GM12892 (cell line): ENCODE measurements at regions not wholly inside any gene's neighbourhood (a gene's known extent, or its start where the extent isn't known, plus 50 kb on each side); places are given as distances from the start of the nearest gene placed in this dataset.

Source experiments
- DNase-seq: peaks from one replicate; pipeline ENCODE4 v3.0.0; 2011; ENCODE audit not compliant: insufficient read length
- FAIRE-seq: peaks from 2 replicates; lab custom pipeline; 2011; peaks lifted over from hg19 to GRCh38; lab: Jason Lieb, UNC
- POLR2A ChIP-seq: IDR thresholded peaks from 2 replicates; pipeline ENCODE4 v1.6.1; 2011; ENCODE audit warnings: low read depth, low read length, control low read depth
- POLR2AphosphoS5 ChIP-seq: IDR thresholded peaks from 2 replicates; pipeline ENCODE4 v1.6.1; 2011; ENCODE audit warnings: low read depth, low read length, control low read depth
- TAF1 ChIP-seq: IDR thresholded peaks from 2 replicates; pipeline ENCODE4 v1.6.1; 2011; ENCODE audit warnings: low read depth, mild to moderate bottlenecking, control low read depth, low read length, borderline replicate concordance

DNA sequence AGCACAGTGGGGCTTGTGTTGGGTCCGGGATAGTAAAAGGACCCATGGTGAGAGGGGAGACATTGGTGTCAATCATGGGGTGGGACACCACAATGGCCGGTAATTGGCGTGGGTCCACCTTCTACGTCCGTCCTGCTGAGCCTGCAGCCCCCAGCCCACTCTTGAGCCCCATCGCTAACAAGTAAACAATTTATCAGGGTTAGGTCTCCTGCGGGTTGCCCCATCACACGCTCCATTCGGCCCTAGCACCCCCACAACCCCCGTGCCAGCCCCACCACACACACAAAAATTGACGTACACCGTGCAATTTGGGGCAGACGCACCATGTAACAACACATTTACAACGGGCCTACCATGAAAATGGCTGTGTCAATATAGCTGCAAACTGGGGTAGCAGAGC is 86.5 kb upstream of the HTATIP2 start:
- DNase-seq (no peak), FAIRE-seq (no peak)
- TF ChIP-seq POLR2AphosphoS5 (no peak), POLR2A (no peak), TAF1 (no peak)

DNA sequence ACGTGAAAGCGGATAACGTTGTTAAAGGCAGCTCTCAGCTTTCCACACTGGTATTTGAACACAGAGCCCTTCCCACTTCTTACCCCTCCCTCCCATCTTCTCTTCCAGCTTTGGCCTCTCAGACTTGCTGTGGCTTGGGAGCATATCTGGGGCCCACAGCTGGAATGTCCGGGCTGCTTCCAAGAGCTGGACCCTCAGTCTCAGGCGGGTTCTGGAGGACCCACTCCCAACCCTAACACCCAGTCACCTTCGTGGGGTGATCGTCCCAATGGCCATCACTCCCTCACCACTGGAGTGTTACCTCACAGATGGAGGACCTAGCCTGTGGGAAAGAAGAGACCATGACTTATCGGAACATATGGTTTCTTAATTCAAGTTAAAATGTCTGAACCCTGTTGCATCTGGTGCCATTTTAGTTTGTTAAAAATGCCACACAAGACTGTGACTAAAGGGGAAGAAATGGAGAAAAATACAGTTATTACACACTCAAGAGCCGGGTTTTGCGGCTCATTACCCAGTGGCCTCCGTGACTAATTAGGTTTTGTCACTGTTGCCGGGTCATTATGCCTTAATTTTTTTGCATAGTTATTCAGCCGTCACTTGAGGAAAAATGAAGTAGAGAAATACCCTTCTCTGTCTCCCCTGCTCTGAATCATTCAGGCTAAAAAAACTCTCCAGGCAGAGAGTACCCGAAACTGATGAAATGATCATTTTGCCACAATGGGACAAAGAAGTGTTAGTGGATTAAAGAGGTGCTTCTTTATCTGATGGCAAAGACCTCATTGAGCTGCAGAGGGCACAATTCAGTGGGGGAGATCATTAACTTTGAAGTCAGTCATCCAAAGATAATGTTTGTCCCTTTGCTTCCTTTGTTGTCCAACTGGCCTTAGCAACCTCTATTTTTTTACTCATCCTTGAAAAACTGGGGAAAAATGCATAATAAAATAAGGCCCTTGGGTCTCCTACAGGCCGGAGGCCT is 87.2 kb upstream of the HTATIP2 start:
- no peak for TF ChIP-seq POLR2AphosphoS5
- TF ChIP-seq POLR2A: no peak
- no peak for TF ChIP-seq TAF1
- DNase-seq (no peak), FAIRE-seq (no peak)

DNA sequence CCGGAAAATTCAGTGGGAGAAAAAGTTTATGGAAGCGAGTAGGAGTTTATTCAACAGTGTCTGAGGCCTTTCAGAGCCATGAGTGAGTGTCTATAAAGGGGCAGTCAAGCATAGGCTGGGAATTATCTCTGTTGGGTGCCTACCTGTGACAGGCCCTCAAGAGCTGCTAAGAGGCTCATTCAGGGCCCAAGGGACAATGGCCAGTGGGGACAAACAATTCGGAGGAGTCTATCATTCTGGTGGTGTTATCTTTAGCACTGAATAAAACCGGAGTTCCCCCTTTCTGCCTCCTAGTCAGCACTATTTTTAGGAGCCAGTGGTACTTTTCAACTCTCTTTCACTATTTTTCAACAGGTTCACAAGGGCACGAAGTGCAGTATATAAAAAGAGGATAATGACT is 89.5 kb upstream of the HTATIP2 start:
- no peak for DNase-seq
- FAIRE-seq: no peak
- TF ChIP-seq POLR2AphosphoS5 (no peak), POLR2A (no peak), TAF1 (no peak)

DNA sequence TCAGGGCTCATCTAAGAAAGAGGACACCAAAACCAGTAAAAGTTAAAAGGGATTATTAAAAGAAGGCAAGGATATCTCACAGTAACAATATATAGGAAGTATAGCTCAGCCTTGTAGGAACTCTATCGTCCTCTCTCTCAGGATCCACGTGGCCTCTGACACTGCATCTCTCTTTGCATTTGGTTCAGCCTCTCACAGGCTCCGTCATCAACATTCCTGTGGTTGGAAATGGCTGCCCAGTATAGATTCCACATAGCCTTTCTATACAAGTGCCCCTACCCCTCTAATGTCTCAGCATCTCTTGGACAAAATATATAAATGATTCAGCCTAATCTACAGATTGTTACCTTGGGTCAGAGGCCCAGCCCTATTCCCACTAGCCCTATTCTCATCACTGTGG is 101.3 kb upstream of the DBX1 start:
- TF ChIP-seq TAF1: no peak
- TF ChIP-seq POLR2AphosphoS5: no peak
- no peak for TF ChIP-seq POLR2A
- DNase-seq (no peak), FAIRE-seq (no peak)

DNA sequence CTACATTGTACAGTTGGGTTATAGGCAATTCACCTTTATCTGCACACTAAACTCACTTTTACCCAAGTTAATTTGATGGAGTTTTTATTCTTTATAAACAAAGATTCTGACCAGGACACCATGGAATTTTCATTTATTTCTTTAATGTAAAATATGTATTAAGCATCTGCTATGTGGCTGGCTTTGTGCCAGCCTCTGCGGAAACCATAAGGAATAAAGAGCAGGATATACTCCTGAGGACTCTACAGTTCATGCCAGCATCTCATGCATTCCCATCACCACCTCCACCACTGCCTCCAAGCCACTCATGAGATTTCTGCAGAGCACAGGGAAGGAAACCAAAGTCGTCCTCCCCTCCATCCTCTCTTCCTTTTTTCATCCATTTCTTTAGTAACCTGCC is 100.0 kb upstream of the DBX1 start:
- TF ChIP-seq POLR2AphosphoS5: no peak
- no peak for TF ChIP-seq POLR2A
- no peak for TF ChIP-seq TAF1
- no peak for DNase-seq
- FAIRE-seq: no peak

DNA sequence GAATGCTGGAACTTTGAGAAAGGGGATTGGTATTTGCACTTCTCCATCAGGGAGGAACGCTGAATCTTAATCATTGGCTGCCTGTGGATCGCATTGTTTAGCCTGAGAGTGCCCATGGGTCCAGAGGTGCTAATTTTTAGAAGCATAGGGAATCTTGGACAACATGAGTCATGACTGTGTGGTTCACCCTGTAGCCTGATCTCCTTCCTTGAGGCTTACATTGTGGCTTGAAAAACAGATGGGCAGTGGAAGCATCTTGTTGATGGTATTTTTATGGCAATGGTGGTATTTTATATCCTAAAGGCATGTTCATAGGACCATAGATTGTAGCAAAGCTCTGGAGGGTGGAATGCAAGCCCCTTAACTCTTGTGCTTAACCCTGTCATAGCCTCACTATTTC is 99.2 kb upstream of the DBX1 start:
- no peak for TF ChIP-seq POLR2AphosphoS5
- no peak for TF ChIP-seq TAF1
- no peak for TF ChIP-seq POLR2A
- no peak for FAIRE-seq
- no peak for DNase-seq

DNA sequence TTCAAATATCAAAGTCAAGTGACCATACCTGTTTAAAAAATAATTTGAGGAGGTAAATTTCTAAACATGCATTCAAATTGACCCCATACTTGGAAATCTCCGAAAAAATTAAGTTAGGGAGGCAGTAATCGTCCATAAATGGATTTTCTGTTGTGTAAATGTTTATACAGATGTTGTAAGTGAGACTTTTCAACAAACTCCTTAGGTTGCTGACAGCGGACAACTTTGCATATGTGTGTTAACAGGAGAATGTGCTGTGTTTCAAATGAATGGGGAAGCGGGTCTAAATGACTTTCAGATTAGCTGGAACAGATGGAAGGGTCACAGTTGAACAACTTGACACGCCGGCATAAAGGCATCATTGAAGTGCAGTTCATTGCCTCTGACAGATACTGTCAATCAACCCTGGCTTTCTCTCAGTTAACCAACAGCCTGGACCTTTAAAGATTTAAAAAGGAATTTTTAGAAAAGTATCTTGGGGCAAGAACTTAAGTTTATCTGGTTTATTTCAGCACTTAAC is 98.2 kb upstream of the DBX1 start:
- TF ChIP-seq TAF1 (no peak), POLR2AphosphoS5 (no peak), POLR2A (no peak)
- FAIRE-seq (no peak), DNase-seq (no peak)

DNA sequence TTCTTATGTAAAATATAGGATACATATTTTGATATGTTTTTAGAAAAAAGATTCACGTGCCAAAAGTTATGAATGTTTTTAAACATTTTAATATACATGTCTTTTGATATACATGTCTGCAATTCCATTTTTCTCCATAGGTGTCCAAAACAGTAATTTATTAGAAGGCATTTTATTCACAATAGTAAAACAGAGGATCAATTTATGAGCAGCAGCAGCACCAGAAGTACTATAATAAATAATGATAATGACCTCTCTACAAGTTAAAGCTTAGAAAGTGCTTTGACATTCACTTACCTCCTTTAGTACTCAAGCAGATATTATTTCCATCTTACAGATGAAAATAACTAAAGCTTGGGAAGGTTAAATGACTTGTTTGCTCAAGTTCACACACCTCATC is 96.7 kb upstream of the DBX1 start:
- DNase-seq (no peak), FAIRE-seq (no peak)
- TF ChIP-seq TAF1 (no peak), POLR2AphosphoS5 (no peak), POLR2A (no peak)

DNA sequence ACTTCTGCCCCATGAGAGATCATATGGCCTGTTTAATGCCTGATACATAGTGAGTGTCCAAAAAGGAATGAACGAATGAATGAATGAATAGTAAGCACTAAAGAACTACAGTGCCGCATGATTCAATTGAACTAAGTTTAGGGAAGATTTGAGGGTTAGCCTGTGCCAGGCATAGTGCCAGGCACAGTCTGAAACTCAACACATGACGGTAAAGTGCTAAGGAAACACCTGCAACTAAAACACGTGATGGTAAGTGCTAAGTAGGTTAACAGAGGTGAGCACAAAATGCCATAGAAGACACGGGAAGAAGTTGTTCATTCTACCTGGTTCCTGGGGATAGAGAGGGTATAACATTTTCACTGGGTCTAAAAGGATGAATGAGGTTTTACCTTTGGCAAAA is 93.5 kb upstream of the DBX1 start:
- no peak for FAIRE-seq

DNA sequence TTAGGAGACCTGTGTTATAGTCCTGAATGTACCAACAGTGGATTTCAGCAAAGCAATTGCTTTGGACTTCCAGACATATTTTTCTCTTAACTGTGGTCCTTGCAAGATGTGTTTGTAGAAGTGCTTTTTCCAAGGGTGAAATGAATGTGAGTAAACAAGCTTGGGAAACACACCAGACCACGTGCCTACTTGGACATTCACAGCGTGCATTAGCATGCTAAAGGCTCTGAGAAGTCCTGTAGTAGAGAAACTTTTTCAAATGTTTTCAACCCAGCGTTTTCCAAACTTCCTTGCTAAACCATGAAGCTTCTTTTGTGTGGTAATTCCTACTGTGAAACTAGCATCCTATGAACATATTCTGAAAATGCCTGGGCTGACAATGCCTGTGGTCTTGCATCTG is 91.2 kb upstream of the DBX1 start:
- DNase-seq (no peak), FAIRE-seq (no peak)
- TF ChIP-seq POLR2AphosphoS5: no peak
- TF ChIP-seq TAF1: no peak
- TF ChIP-seq POLR2A: no peak

More for the DNA sequence above, 93.5 kb upstream of the DBX1 start:
- no peak for TF ChIP-seq POLR2AphosphoS5
- TF ChIP-seq TAF1: no peak
- TF ChIP-seq POLR2A: no peak
- DNase-seq: no peak

DNA sequence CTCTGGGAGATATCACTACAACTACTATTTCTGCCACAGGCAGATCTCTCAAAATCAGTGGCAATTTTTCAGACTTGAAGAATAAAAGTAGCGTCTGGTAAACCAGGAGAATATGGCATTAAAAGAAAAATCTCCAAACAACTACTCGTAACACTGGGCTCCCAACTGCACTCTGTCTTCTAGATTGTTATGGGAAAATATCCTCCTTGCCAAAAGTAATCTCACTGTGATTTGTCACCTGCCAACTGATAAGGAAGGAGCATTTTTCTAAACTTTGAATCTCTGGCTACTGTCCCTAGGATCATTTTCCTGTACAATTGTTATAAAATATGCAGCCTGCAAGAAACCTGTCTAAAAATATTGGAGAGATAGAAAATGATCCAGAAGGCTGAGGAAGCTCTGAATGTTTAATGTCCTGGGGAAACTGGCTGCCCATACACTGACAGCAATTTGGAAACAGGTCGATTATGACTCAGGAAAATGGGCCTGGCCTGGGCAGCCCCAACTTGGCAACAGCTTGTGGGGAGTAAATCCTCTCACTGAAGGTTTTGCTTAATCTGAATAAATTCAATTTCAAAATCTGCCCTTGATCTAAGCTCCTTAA is 90.5 kb upstream of the DBX1 start:
- DNase-seq (no peak), FAIRE-seq (no peak)
- TF ChIP-seq POLR2A (no peak), POLR2AphosphoS5 (no peak)

DNA sequence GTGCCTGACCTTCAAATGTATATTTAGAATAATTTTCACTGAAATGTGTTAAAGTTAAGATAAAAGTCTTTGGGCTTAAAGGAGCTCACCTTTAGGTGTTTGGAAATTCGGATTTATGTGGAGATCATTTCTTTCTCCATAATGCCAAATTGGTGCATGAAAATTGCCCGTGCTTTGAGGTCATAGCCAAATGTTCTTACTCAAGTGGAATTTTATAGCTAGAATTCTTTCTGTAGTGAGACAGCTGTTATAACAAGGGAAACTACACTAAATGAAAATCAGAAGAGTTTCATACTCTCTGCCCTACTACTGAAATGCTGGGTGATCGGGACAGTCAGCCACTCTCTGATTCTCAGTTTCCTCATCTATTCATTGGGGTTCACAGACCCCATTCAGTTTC is 89.5 kb upstream of the DBX1 start:
- DNase-seq (no peak), FAIRE-seq (no peak)
- TF ChIP-seq POLR2A (no peak), POLR2AphosphoS5 (no peak), TAF1 (no peak)

DNA sequence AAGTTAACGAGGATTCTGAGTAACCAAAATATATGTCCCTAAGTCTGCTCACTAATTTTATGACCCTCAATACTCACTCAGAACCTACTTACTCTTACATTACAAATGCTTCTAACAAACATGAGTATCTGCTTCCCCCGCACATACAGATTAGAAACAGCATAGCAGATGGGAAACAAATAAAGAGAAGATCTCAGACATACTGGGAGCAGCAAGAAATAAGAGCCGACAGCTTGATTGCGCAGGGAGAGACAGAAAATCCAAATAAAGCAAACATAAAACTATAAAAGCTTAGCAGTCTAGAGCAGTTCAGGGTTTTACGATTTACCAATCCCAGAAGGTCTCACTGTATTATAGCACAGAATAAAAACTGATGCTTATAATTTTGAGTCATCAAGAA is 89.1 kb upstream of the DBX1 start:
- TF ChIP-seq POLR2A: no peak
- no peak for TF ChIP-seq POLR2AphosphoS5
- no peak for TF ChIP-seq TAF1
- DNase-seq (no peak), FAIRE-seq (no peak)

DNA sequence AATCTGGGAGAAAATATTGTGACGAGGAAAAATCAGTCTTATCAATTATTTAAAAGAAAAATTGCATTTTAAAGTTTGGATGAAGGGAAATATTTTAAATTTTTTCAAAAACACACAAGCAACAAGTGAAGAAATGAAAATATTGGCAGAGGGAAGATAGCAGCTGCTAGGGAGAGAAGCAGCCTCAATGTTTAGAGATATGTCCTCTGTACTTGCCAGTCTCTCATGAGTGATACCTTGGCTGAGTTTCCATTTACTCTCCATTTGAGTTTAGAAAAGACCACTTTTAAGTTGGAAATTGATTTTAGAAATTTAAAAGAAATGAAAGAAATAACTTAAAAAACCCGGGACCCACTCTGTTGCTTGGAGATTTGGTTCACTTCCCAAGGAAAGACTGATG is 88.6 kb upstream of the DBX1 start:
- TF ChIP-seq POLR2AphosphoS5 (no peak), POLR2A (no peak), TAF1 (no peak)
- no peak for FAIRE-seq
- DNase-seq: no peak
